Hematopoietic multipotent progenitor cell treated with erythropoietin and hydrocortisone succinate and interleukin-3 and kit ligand, for 15 days (in vitro differentiated cells): ENCODE measurements at regions not wholly inside any gene's neighbourhood (a gene's known extent, or its start where the extent isn't known, plus 50 kb on each side); places are given as distances from the start of the nearest gene placed in this dataset.
"Not testable (repeated sequence)": the region's sequence is repeated elsewhere in the genome, so short reads cannot be mapped to it uniquely, and the experiment has no call there.

Experiments
- DNase-seq: peaks from one replicate; pipeline ENCODE4 v3.0.0-alpha.2; 2015; ENCODE audit warnings: low spot score

DNA sequence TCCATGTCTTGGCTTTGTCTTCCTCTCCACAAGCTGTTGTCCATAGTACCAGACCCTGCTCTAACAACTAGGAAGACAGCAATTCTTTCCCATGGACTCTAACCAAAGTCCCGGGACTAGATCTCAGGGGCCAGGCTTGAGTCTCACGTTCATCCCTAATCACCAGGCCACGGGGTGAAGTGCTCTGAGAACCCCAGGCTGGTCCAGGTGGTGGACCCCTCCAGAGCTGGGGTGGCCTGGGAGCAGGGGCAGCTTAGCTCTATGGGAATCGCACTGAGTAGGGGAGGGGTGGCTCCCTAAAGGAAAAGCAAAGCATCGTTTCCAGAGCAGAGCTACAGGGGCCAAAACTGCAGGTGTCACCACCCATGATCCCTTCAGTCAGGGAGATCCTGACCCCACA is 150.9 kb downstream of the TPRA1 start:
- DNase-seq = no peak

DNA sequence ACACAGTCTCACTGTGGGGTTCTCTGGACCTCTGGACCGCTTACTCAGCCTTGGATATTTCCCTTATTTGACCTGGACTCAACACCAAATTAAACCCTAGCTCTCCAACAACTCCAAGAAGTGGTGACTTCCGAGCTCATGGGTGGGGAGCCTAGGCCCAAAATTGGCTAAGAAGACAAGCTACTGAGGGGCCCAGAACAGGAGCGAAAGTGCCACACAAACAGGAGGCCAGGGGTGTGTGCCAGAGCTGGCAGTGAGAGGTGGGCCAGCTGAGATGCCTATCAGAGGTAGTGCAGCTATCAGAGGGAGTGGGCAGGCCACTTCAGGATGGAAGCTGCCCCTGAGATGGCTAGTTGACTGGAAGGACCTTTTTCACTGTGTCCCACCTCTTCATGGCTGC is 151.1 kb upstream of the PRR20G start:
- no peak for DNase-seq

DNA sequence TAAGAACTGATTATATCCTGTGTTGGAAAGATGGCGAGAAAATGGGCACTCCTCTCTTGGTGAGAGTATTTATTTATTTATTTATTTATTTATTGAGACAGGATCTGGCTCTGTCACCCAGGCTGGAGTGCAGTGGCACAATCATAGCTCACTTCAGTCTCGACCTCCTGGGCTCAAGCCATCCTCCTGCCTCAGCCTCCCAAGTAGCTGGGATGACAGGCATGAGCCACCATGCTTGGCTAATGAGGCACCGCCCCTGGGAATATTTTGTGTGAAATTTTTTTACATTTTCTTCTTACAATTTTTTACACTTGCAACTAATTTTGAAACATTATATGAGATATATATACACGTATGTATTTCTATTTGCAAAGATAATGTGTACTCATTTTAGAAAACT is 150.5 kb upstream of the PRR20G start:
- no peak for DNase-seq

DNA sequence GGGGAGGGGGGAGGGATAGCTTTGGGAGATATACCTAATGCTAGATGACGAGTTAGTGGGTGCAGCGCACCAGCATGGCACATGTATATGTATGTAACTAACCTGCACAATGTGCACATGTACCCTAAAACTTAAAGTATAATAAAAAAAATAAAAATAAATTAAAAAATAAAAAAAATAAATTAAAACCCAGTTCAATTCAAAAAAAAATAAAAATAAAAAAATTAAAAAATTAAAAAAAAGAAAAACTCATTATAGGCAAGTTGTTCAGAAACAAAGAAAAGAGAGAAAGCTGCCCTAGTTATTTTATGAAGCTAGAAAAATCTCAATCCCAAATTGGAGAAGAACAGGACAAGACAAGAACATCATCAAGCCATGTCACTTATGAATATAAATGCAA is 147.5 kb upstream of the PRR20G start:
- not testable (repeated sequence) for DNase-seq

DNA sequence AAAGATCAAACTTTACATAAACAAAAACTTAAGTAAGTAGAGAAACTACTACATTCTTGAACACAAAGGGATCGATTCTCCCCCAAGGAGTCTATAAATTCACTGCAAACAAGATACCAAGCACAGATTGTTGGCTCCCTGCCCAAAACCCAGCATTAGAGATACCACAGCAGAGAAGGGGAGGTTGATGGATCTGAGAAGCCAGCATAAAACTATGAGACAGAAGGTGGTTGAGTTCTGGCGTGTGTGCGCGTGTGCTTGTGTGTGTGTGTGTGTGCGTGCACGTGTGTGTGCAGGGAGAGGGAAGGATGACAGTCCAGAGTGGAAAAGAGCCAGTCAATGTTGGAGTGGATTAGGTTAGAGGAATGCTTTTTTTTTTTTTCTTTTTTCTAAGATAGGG is 143.2 kb upstream of the PRR20G start:
- no peak for DNase-seq

DNA sequence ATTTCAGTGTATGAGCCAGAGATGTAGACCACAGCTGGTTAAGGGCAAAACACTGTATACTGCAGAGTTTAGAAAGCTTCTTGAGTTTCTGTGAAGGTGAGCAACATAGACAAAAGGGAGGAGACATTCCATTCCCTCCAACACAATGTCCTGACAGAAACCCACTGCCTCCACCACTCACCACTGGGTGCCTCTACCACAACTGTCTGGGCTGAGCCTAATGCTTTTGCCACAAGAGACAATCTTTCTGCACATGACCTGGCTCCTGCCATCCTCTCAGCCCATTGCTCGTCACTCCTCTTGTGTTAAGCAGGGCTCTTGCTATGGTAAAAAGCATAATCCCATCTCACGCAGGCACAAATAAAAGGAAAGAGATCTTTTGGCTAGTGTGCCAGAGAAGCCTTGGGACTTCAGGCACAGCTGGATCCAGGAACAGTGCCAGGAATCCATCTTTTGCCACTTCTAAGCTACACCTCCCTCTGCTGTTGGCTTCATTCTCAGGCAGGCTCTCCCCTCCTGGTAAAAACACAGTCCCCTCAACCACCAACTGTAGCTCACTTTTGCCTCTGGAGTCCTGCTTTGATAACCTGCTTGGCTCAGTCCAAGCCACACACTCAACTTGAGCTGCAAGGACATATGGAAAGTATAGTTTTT is 140.6 kb upstream of the PRR20G start:
- DNase-seq = no peak

DNA sequence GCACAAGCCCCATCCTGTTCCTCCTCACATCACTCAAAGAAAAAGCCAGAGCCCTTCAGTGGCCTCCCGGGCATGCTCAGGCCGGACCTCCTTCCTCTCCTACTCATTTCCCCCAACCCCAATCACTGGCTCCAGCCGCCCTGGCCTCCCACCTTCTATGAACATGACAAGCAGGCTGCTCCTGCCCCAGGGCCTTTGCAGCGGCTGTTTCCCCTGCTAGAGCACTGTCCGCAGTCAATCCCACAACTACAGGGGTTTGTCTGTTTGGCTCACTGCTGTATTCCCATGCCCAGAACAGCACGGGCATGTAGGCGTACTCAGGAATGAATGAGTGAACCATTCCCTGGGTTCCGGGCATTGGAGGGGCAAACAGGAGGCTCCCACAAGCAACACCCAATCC is 139.8 kb upstream of the PRR20G start:
- no peak for DNase-seq

DNA sequence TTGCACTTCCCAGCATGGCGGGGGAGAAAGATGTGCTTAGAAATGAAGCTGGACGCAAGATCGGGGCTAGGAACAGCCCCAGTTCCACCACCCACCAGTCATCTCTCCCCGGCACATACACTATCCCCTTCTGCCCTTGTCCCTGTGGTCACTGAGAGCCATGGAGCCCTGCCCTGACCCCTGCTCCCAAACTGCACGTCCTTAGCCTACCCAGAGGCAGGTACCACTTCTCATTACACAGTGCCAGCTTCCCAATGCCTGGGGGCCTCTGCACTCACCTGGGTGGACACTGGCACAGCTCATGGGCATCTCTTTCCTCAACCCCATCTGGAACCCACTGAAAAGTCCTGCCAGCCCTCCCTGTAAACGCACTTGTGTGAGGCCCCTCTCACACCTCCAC is 139.3 kb upstream of the PRR20G start:
- DNase-seq = no peak

DNA sequence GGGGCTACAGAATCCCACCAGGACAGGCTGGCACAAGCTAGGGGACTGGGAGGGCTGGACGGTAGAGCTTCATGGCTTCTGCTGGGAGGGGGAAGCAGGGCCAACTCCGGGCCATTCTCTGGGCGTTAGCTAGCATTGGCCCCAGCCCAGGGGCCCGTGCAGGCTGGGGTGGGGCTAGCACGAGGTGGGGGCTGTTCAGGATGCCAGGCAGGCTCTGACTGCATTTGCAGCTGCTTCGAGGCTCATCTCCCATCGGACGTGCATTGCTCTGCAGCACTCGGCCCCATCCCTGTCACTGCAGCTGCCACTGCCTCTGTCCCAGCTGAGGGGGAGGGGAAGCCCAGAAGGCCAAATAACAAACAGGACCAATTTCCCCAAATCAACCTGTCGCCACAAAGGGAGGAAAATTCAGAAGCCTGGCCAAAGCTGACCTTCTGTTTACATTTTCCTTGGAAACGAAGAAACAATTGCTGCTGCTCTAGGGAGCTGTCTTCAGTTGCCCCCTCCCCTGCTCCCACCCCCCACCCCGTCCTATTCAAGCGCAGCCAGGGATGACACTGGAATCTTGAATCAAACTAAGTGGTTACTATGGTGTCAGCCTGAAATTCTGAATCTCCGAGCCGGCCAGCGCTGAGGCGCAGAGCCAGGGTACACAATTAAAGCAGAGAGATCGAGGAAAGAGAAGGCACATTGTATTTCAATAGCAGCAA is 138.8 kb upstream of the PRR20G start:
- DNase-seq = no peak

DNA sequence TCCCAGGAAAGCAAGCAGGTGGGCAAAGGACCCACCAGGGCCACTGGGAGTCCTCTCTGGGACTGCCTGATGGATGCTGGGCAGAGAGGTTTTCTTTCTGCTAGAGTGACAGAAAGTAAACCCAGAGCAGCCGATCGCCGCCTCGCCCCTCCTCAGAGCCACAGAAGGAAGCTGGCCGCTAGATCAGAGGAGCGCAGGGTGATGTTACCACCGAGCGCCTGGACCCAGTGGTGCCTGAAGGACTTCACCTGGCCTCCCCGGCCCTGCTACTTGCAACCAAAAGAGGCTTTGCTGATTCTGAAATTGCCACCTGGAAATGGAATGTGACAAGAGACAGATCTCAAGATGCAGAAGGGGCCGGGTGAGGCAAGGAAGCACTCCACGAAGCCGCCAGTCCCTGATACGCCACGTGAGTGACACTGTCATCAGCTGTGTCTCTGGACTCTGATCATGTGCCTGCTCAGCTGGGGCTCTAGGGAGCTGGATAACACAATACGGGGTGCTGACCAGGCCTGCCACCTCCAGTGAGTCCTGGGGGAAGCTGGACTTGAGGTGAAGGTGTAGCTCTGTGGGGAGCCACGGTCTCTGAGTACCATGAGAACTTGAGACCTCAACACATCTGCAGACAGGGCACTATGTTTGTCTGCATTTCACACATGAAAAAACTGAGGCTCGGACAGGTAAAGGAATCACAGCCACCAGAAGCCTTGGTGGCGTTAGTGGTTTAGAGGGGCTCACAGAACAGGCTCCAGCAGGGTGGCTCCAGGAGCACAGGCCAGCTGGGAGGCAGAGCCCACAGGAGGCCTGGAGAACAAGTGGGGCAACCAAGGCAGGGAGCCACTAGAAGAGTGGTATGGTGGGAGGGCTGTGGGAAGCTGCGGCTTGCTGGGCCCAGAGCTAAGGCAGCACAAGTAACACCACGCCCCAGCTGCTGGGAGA is 137.9 kb upstream of the PRR20G start:
- no peak for DNase-seq

DNA sequence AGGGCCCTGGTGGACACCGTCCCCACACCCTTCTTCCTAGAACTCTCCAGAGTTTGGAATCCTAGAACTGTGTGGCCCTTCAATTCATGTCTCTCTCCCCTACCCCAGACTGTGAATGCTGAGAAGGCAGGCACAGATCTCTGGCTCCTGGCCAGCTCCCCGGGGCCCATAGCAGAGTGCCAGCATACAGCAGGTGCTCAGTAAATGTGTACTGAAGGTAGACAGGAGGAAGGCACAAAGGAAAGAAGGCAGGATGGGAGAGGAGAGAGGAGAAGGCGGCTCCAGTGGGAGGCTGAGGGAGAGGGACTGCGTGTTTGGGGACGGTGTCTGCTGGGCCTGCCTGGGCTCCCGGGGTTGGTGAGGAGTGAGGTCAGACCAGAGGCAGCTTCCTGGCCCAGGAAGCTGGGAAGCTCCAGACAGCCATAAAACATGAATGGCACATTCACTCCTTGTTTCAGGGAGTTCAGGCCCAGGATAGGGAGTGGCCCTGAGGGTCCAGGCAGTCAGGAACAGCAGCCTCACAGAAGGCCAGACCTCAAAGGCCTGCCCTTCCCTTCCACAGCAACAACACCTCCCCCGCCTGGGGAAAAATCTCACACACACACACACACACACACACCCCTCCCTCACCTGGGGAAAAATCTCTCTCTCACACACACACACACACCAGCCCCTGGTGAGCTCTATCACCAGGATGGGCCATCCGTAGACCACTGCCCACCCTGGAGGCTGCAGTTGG is 137.1 kb upstream of the PRR20G start:
- no peak for DNase-seq

DNA sequence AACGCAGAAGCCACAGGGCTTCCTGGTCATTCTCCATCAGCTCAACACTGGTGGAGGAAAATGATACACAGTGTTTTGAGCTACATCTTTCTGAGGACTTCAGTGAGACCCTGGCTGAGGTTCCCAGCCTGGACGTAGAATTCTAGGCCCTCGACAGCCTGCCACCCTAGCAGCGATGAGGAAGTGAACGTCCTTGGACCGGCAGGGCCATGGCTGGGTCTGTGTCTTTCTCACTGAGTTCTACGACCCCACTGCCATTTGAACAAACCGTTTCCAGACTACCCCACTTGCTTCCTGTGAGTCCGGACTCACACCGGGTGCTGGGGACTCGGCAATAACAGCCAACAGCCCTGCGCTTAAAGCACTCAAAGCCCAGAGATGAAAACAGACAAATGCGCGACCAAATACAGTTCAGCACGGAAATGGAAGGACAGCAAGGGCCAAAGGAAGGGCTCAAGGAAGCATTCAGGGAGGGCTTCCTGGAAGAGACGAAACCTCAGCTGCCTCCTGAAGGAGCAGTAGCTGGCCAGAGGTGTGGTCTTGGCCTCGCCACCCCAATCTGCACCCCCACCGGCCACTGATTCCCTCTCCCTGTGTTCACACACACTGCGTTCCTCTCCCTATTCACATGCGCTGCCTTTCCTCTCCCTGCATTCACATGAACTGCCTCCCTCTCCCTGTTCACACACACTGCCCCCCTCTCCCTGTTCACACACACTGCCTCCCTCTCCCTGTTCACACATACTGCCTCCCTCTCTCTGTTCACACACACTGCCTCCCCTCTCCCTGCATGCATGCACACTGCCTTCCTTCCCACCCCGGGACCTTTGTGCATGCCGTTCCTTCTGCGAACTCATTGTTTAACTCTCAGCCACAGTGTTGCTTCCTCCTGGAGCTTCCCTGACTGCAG is 136.3 kb upstream of the PRR20G start:
- no peak for DNase-seq

DNA sequence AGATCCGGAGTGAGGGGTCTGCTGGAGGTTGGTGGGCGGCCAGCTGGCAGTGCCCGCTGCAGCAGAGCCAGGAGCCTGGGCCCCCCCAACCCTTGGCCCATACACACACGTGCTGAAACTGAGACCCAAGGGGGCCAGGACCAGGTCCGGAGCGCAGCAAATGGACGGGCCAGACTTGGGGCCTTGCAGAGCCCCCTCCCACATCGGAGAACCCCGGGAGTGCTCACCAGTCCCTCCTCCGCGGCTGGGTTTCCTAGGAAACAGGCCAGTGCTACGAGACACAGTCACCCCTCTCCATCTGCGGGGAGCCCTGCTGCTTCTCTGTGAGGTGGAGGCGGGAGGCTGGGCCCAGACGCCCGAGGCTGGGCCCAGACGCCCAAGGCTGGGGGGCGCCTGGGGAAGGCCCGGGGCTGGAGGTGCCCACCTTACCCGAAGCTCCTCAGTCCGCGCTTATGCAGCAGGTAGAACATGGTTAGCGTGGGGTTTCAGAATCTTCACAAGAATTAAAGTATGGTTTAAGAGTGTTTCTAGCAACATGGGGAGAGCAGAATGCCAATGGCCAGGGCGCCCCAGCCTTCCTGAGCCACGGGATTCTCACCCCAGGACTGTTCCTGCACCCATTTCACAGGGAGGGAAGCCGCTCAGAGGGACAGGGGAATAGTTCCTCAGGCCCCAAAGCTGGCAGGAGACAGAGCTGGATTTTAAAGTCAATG is 135.0 kb upstream of the PRR20G start:
- DNase-seq = no peak

DNA sequence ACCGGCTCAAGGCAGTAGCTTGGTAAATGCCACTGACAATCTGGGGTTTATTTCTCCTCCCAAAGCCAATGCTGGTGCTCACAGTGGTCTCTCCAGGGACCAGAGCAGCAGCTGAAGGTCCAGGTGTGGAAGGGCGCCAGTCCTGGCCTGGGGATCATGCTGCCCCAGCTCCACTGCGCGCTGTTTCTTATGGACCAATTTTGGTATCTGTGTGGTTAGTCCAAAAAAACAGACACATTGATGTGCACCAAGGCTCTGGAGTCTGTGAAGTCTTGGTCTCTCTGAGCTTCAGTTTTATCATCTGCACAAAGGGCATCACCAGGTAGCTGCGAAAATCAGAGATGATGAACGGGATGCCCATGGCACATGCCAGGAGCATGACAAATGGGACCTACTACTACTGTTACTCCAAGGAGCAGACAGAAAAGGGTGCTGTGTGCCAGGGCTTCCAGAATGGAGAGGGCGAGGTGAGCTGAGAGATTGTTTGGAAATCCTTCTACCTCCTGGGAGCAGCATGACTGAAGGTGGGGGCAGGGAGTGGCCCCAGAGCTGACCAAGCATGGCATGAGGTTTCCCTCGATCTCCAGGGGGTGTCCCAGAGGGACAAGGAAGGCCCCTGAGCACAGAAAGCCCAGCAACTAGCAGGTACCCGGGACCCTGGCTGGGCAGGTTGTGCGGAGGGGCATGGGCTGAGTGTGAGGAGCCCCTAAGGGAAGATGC is 134.3 kb upstream of the PRR20G start:
- DNase-seq = no peak

DNA sequence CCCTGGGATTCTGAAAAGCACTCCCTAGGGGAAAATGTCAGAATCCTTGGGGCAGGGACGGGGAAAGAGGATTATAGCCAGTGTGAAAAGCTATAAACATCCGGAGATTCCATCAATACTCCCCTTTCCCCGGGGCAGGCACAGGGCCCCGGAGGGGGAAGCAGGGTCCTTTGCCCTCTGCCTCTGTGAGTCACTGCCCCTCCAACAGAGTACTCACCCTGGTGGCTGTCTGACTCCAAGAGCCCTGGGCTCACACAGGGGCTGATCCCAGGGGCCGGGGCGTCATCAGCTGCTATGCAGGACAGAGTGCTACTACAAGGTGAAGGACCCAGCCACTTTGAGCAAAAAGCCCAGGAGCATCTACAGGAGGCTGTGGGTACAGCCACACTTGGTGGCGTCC is 133.0 kb upstream of the PRR20G start:
- no peak for DNase-seq

DNA sequence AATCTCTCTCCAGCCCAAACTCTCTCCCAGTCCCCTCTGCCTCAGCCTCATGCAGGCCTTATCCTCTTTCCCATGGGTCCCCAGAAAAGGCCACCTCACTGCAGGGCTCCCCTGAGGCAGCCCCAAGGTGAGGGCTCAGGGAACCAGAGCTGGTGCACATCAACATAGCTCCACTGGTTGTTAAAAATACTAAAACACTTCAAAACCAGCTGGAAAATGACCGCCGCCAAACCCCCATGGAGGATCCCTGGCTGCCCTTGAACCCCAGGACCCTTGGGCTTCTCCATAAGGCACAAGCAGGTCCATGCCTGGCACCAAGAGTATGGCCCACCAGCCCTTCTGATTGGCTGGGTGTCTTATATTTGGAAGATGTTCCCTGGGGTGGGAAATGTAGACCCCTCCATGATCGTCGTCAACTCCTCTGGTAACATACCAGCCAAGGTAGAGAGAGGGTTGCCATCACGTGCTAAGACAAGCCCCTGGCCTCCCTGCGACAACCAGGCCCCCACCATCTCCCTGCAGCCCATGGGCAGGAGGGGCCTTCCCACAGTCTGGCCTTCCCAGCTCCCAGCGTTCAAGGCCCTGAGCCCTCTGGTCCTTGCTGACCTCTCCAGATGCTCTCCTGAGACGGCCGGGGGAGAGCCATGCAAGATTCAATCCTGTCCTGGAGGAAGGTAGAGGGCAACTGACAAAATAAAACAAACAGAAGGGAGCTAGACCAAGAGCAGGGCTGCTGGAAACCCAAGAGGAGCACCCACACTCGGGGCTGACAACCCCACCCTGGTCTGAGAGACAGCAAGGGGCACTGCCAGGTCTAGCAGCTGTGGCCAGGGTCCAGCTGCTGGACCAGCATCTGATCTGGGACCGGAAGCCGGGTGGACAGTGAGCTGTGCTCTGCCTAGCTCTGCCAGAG is 132.1 kb upstream of the PRR20G start:
- DNase-seq = no peak

DNA sequence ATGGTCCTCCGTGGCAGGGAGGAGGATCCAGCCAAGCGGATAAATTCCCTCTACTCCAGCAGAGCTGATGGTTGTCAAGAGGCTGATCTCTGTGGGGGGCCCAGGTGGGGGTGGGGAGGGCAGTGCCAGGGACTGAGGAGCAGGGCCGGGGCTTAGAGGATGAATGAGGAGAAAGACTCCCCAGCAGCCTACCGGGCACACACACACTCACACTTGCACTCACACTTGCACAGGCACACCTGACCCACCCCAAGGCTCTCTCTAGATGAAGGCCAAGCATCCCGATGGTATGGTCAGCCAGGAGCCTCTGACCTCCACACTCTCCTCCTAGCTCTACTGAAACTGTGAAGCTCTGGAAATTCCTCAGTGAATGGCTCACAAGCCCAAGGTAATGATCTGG is 131.3 kb upstream of the PRR20G start:
- DNase-seq = no peak

DNA sequence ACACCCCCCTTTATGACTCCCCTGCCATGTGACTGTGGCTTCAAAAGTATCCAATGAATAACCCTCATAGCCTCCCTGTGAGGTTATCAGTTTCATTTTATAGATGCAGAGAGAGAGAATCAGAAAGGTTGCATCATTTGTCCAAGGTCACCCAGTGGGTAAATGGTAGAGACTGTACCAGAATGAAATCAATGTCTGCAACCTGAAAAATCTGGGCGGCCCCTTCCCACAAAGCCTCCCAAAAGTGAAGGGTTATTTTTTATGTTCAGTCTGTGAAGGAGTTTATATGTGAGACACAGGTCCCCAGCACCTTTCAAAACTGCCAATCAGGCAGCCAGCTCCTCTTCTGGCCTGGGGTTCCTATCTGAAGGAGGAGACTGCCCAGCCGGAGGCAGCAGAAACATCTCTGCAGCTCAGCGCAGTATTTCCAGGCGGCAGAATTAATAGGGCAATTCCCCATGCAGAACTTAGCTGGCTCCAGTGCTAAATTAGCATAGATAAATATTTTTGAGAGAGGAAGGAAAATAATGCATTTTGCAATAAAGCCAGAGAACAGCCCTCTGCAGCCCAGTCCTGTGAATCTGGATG is 130.8 kb upstream of the PRR20G start:
- no peak for DNase-seq
